NT2/D1 (cell line): ENCODE measurements at regions not wholly inside any gene's neighbourhood (a gene's known extent, or its start where the extent isn't known, plus 50 kb on each side); places are given as distances from the start of the nearest gene placed in this dataset.

Source experiments
- SUZ12 ChIP-seq: IDR thresholded peaks from 2 replicates; pipeline ENCODE4 v1.6.1; 2011; ENCODE audit not compliant: insufficient read length, insufficient read depth; ENCODE audit errors: extremely low read depth
- YY1 ChIP-seq: IDR thresholded peaks from 2 replicates; pipeline ENCODE4 v1.6.1; 2011; ENCODE audit not compliant: insufficient read length, insufficient read depth
- ZNF274 ChIP-seq: IDR thresholded peaks from 2 replicates; pipeline ENCODE4 v1.6.1; 2011; ENCODE audit warnings: mild to moderate bottlenecking, low read depth, low read length

DNA sequence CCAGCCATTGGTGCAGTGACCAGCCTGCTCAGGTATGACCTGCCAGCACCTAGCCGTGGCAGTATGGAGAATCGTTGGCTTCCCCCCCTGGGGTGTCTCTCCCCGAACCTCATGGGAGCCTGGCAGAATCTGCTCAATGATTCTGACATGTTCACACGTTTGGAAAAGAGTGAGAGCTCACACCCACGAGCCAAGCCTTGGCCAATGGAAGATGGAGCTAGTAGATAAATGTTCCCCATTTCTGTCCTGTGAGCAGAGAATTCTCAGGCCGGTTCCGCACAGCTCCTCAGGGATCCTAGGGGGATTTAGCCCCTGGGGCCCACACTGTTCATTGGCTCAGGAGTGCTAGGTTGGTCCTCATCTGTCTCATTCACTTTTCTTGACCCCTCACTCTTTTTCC, 128.4 kb downstream of the RCN1 start:
- TF ChIP-seq YY1 (no peak), ZNF274 (no peak), SUZ12 (no peak)
